Spleen (tissue), 11 donors: ENCODE measurements at regions not wholly inside any gene's neighbourhood (a gene's known extent, or its start where the extent isn't known, plus 50 kb on each side); places are given as distances from the start of the nearest gene placed in this dataset.

Experiments used
- DNase-seq: peaks from one replicate; pipeline ENCODE4 v3.0.0-alpha.2; 2020
- H3K27ac ChIP-seq, 8 donors: fragments of 200-600 bp; sonication (generic) in 7 of 8; 1 replicate in 4 of 8; 2 replicates in 4 of 8; pipeline versions ENCODE4 v1.5.0 to v1.8.0; 2016 to 2021; ENCODE audit warnings: inconsistent platforms in 4 of 8, mild to moderate bottlenecking in 4 of 8, moderate library complexity in 1 of 8
- H3K27me3 ChIP-seq, 7 donors: fragments of 200-600 bp; sonication (generic) in 6 of 7; replicated peaks in 1 of 7; 1 replicate in 4 of 7; 2 replicates in 3 of 7; pipeline versions ENCODE4 v1.5.0 to v1.8.0; 2016 to 2021; ENCODE audit warnings: inconsistent platforms in 3 of 7, mild to moderate bottlenecking in 1 of 7
- H3K36me3 ChIP-seq, 6 donors: fragments of 200-600 bp; sonication (generic) in 5 of 6; 1 replicate in 4 of 6; 2 replicates in 2 of 6; pipeline versions ENCODE4 v1.5.0 to v1.8.0; 2016 to 2021; ENCODE audit warnings: inconsistent platforms in 2 of 6
- H3K4me1 ChIP-seq, 6 donors: fragments of 200-600 bp; sonication (generic) in 5 of 6; 1 replicate in 3 of 6; 2 replicates in 3 of 6; pipeline versions ENCODE4 v1.5.0 to v1.8.0; 2016 to 2021; ENCODE audit warnings: inconsistent platforms in 3 of 6
- H3K4me3 ChIP-seq, 8 donors: fragments of 200-600 bp; sonication (generic) in 7 of 8; 1 replicate in 4 of 8; 2 replicates in 4 of 8; pipeline versions ENCODE4 v1.5.0 to v1.8.0; 2016 to 2021; ENCODE audit warnings: inconsistent platforms in 4 of 8, mild to moderate bottlenecking in 4 of 8, moderate library complexity in 2 of 8
- H3K9me3 ChIP-seq, 8 donors: fragments of 200-600 bp; sonication (generic) in 7 of 8; 1 replicate in 4 of 8; 2 replicates in 4 of 8; pipeline versions ENCODE4 v1.5.0 to v1.8.0; 2016 to 2021; ENCODE audit warnings: inconsistent platforms in 4 of 8
- POLR2A ChIP-seq, 3 donors: fragments of 450-650 bp; IDR thresholded peaks; one replicate each; pipeline ENCODE4 v1.5.1; 2017; ENCODE audit warnings: antibody characterized with exemption in 3 of 3, mild to moderate bottlenecking in 1 of 3
- POLR2AphosphoS5 ChIP-seq, 3 donors: sonication (generic); formaldehyde crosslinking; IDR thresholded peaks; one replicate each; pipeline ENCODE4 v1.5.1; 2017; ENCODE audit warnings: antibody characterized with exemption in 3 of 3
- WGBS, 5 donors: extraction: QIAGEN DNeasy Blood & Tissue Kit in 3 of 5; methylation state at CpG; one replicate each; pipeline versions ENCODE4 v1.1.5 to v1.1.7; 2013 to 2018; 5-methylcytosine and 5-hydroxymethylcytosine counted together
- intact Hi-C: fragments of 100-400 bp; cut with DNase I; formaldehyde crosslinking; loops from one replicate; pipeline ENCODE4 v1.15.0; 2023; ENCODE audit warnings: low total_unique reads
- TF ChIP-seq, protein P1 (sequence below), 11 experiments: fragments of 200-600 bp in 7 of 11; fragments of 450-650 bp in 4 of 11; sonication (generic) in 4 of 11; IDR thresholded peaks in 8 of 11; conservative IDR thresholded peaks in 3 of 11; 1 replicate in 7 of 11; 2 replicates in 4 of 11; pipeline versions ENCODE4 v1.4.0 to v1.8.0; 2016 to 2021; ENCODE audit warnings: antibody characterized with exemption in 11 of 11, inconsistent platforms in 4 of 11, mild to moderate bottlenecking in 1 of 11
- donor health status: healthy with polysubstance abuse.
- donor health status: DM: no; HTN: no; CAD: no; lungs with moderate emphysema.
- donor health status: DM: no; HTN: no; CAD: no.
- donor health status: Bipolar disorder and iron deficiency.
- donor health status: healthy.
- donor health status: DM: no; HTN: no; CAD: no.
- donor health status: DM: yes; HTN: yes; CAD: no.

DNA sequence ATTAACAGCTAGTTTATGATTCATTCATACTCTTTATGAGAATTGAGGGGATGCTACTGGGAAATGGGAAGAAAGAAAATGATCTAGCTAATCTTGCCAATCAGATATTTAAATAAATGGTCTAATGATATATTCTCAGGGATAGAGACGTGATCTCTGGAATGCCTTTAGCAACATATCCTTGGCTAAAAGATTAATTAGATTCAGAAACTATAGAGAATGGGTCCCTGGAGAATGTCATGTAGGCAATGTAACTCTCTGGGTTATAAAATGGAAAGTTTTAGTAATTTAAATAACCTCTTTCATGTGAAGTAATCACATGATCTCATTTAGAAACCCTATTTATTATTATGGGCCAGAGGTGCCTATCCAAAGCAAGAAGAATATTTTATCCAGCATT lies 771.0 kb upstream of the CDH2 start:
- TF ChIP-seq, protein P1, sequence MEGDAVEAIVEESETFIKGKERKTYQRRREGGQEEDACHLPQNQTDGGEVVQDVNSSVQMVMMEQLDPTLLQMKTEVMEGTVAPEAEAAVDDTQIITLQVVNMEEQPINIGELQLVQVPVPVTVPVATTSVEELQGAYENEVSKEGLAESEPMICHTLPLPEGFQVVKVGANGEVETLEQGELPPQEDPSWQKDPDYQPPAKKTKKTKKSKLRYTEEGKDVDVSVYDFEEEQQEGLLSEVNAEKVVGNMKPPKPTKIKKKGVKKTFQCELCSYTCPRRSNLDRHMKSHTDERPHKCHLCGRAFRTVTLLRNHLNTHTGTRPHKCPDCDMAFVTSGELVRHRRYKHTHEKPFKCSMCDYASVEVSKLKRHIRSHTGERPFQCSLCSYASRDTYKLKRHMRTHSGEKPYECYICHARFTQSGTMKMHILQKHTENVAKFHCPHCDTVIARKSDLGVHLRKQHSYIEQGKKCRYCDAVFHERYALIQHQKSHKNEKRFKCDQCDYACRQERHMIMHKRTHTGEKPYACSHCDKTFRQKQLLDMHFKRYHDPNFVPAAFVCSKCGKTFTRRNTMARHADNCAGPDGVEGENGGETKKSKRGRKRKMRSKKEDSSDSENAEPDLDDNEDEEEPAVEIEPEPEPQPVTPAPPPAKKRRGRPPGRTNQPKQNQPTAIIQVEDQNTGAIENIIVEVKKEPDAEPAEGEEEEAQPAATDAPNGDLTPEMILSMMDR (IDR thresholded peaks at IDR 0.05 in 8 of 11, conservative IDR thresholded peaks at IDR 0.05 in 3 of 11), result no peak
- no peak for TF ChIP-seq POLR2A (IDR thresholded peaks at IDR 0.05)
- no peak for TF ChIP-seq POLR2AphosphoS5 (IDR thresholded peaks at IDR 0.05)
- Histone ChIP-seq H3K4me1 (no peaks in the 10 kb centered on the region), H3K9me3 (peaks cover 0 to 27% (median 19%) of the 10 kb centered on the region in 8 donors), H3K27ac (no peak overlapping the region), H3K4me3 (no peak overlapping the region), H3K36me3 (no peaks in the 10 kb centered on the region), H3K27me3 (no peaks in the 10 kb centered on the region)
- DNase-seq, result no peak
- WGBS, 5 donors, result 60 to 90% (median 76%) methylated on average over 1 of the region's 1 CpG
- intact Hi-C loops, result no loop called here

DNA sequence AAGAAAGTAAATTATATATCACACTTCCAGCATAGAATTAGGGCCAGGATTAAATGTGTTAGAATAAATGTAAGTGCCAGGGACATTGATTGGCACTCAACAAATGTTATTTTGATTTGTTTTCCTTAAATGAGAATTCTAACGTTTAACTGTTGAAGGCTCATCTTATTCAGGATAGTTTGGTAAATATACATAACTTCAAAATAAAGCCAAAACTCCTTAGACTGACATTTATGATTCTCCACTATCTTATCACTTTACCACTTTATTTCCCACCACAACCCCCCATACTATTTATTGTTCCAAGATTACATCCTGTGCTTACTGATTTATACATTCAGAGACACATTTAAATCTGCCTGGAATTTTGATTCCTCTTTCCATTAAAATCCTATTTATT lies 769.5 kb upstream of the CDH2 start:
- no peaks in the 10 kb centered on the region for H3K36me3 ChIP-seq
- no peak for TF ChIP-seq POLR2A (IDR thresholded peaks at IDR 0.05)
- TF ChIP-seq, protein P1 (IDR thresholded peaks at IDR 0.05 in 8 of 11, conservative IDR thresholded peaks at IDR 0.05 in 3 of 11), result no peak
- TF ChIP-seq POLR2AphosphoS5 (IDR thresholded peaks at IDR 0.05), result no peak
- no peaks in the 10 kb centered on the region for H3K27me3 ChIP-seq
- no peak overlapping the region for H3K4me3 ChIP-seq
- no peaks in the 10 kb centered on the region for H3K4me1 ChIP-seq
- WGBS, 5 donors, result 54 to 87% (median 68%) methylated on average over 1 of the region's 1 CpG
- no peak overlapping the region for H3K27ac ChIP-seq
- H3K9me3 ChIP-seq, result peaks cover 0 to 19% (median 7%) of the 10 kb centered on the region in 8 donors
- no peak for DNase-seq
- intact Hi-C loops, result no loop called here

DNA sequence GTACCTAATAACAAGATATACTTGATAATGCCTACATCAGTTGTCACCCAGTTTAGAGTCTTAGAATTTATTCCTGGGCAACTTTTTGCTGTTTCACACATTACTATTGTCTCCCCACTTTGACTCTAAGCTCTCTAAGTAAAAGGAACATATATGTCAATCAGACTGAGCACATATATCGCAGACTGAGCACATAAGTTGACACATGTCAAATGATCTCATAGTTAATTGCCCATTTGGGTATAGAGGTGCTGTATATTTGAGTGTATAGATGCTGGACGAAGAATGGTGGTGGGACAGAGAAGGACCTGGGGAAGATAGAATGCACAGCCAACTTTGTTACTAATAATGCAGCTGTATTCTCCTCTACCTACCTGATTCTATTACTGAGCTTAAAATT lies 746.0 kb upstream of the CDH2 start:
- no peak overlapping the region for H3K4me3 ChIP-seq
- no peak overlapping the region for H3K27ac ChIP-seq
- no peaks in the 10 kb centered on the region for H3K27me3 ChIP-seq
- WGBS, 5 donors, result 75 to 85% (median 82%) methylated on average over 2 of the region's 2 CpGs
- no peaks in the 10 kb centered on the region for H3K4me1 ChIP-seq
- DNase-seq, result no peak
- TF ChIP-seq POLR2AphosphoS5 (IDR thresholded peaks at IDR 0.05) (no peak), POLR2A (IDR thresholded peaks at IDR 0.05) (no peak)
- TF ChIP-seq, protein P1 (IDR thresholded peaks at IDR 0.05 in 8 of 11, conservative IDR thresholded peaks at IDR 0.05 in 3 of 11), result no peak
- no peaks in the 10 kb centered on the region for H3K36me3 ChIP-seq
- peaks cover 0 to 8% (median 0%) of the 10 kb centered on the region in 8 donors for H3K9me3 ChIP-seq
- intact Hi-C loops, result no loop called here

DNA sequence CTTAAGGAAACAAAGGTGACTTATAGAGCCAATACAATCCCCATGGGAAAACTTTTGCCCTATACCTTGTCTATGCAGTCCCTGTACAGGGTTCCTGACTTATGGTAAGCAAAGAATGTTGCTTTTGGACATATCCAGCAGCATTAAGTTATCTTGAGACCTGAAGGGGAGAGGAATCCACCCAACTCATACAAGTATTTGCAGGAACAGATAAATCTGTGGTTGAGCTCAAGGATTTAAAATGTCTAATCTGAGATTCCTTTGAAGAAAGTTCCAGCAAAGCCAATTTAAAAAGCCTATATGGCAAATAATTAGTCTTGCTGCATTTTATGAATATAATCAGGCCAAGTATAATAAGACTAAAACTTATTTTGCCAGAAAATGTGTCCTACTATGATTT lies 739.5 kb upstream of the CDH2 start:
- H3K4me3 ChIP-seq, result no peak overlapping the region
- H3K9me3 ChIP-seq, result peaks cover 0 to 13% (median 3%) of the 10 kb centered on the region in 8 donors
- no peaks in the 10 kb centered on the region for H3K4me1 ChIP-seq
- no peak for TF ChIP-seq POLR2AphosphoS5 (IDR thresholded peaks at IDR 0.05)
- no peak for TF ChIP-seq POLR2A (IDR thresholded peaks at IDR 0.05)
- no peak overlapping the region for H3K27ac ChIP-seq
- no peaks in the 10 kb centered on the region for H3K27me3 ChIP-seq
- H3K36me3 ChIP-seq, result no peaks in the 10 kb centered on the region
- intact Hi-C loops, result no loop called here
- no peak for DNase-seq

DNA sequence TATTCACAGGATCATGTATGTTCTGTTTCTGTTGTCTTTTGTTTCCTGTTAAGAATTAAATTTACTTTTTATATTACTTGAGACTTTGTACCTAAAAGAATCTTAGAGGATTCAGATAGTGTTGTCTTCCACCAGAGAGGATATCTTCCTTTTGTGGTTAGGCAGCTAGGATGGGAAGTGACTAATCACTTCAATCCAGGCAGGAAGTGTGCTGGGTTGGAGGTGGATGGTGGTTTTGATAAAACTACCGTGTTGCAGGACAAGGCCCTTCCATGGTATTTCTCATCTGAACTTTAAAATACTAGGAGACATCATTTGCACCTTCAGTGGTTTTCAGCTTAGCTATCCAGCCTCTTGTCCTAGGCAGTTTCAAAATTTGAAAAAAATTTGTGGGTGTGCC lies 728.6 kb upstream of the CDH2 start:
- H3K27ac ChIP-seq, result no peak overlapping the region
- TF ChIP-seq POLR2AphosphoS5 (IDR thresholded peaks at IDR 0.05) (no peak), POLR2A (IDR thresholded peaks at IDR 0.05) (no peak)
- TF ChIP-seq, protein P1 (IDR thresholded peaks at IDR 0.05 in 8 of 11, conservative IDR thresholded peaks at IDR 0.05 in 3 of 11), result no peak
- H3K9me3 ChIP-seq, result peaks cover 0 to 15% (median 0%) of the 10 kb centered on the region in 8 donors
- intact Hi-C loops, result no loop called here
- 4 to 19% (median 8%) methylated on average over 1 of the region's 1 CpG for WGBS, 5 donors
- no peaks in the 10 kb centered on the region for H3K4me1 ChIP-seq
- no peak overlapping the region for H3K4me3 ChIP-seq
- no peaks in the 10 kb centered on the region for H3K27me3 ChIP-seq
- DNase-seq, result no peak
- H3K36me3 ChIP-seq, result no peaks in the 10 kb centered on the region
